Liver (tissue), 8 donors: ENCODE measurements at regions not wholly inside any gene's neighbourhood (a gene's known extent, or its start where the extent isn't known, plus 50 kb on each side); places are given as distances from the start of the nearest gene placed in this dataset.

Experiments used
- DNase-seq: peaks from one replicate; pipeline ENCODE4 v3.0.0-alpha.2; 2017; ENCODE audit warnings: low spot score
- H3K27ac ChIP-seq, 2 donors: one replicate each; pipeline ENCODE4 v1.7.0; 2013; ENCODE audit warnings: inconsistent platforms in 2 of 2, low read length in 2 of 2, control low read depth in 1 of 2, low read depth in 1 of 2, mild to moderate bottlenecking in 1 of 2
- H3K27me3 ChIP-seq, 4 donors: one replicate each; pipeline versions ENCODE4 v1.6.1 to v1.7.0; 2013; ENCODE audit warnings: low read length in 3 of 4, inconsistent platforms in 1 of 4, mild to moderate bottlenecking in 1 of 4, moderate library complexity in 1 of 4; ENCODE audit not compliant: control insufficient read depth in 4 of 4, insufficient read depth in 4 of 4
- H3K36me3 ChIP-seq, 4 donors: one replicate each; pipeline versions ENCODE4 v1.6.1 to v1.7.0; 2013; ENCODE audit warnings: low read length in 3 of 4, mild to moderate bottlenecking in 3 of 4, low read depth in 1 of 4, moderate library complexity in 1 of 4; ENCODE audit not compliant: control insufficient read depth in 4 of 4, insufficient read depth in 3 of 4
- H3K4me1 ChIP-seq, 4 donors: one replicate each; pipeline versions ENCODE4 v1.6.1 to v1.7.0; 2013; ENCODE audit warnings: low read length in 3 of 4, mild to moderate bottlenecking in 3 of 4, moderate library complexity in 1 of 4; ENCODE audit not compliant: control insufficient read depth in 4 of 4, insufficient read depth in 4 of 4
- H3K4me3 ChIP-seq, 3 donors: one replicate each; pipeline versions ENCODE4 v1.6.1 to v1.7.0; 2013; ENCODE audit warnings: low read length in 3 of 3, control low read depth in 1 of 3, low read depth in 1 of 3, mild to moderate bottlenecking in 1 of 3
- H3K9ac ChIP-seq, 2 donors: one replicate each; pipeline ENCODE4 v1.7.0; 2013; ENCODE audit warnings: low read length in 2 of 2, mild to moderate bottlenecking in 2 of 2, moderate library complexity in 2 of 2, control low read depth in 1 of 2, low read depth in 1 of 2
- H3K9me3 ChIP-seq, 4 donors: one replicate each; pipeline versions ENCODE4 v1.6.1 to v1.7.0; 2013; ENCODE audit warnings: low read length in 3 of 4; ENCODE audit not compliant: control insufficient read depth in 4 of 4
- ATF3 ChIP-seq: IDR thresholded peaks from 2 replicates; pipeline ENCODE4 v1.6.1; 2016; ENCODE audit warnings: antibody characterized with exemption
- CTCF ChIP-seq: fragments of 150-350 bp; IDR thresholded peaks from 2 replicates; pipeline ENCODE4 v1.5.1; 2017; ENCODE audit warnings: improper control_type of control experiment, low read depth, low read length; ENCODE audit not compliant: missing input control
- EGR1 ChIP-seq, 2 donors: IDR thresholded peaks; 2 replicates each; pipeline ENCODE4 v1.6.1; 2016 to 2018; ENCODE audit warnings: antibody characterized with exemption in 2 of 2, low read depth in 2 of 2
- FOXA1 ChIP-seq: IDR thresholded peaks from 2 replicates; pipeline ENCODE4 v1.6.1; 2016; ENCODE audit warnings: antibody characterized with exemption
- FOXA2 ChIP-seq: IDR thresholded peaks from 2 replicates; pipeline ENCODE4 v1.6.1; 2016; ENCODE audit warnings: antibody characterized with exemption
- GABPA ChIP-seq, 2 donors: IDR thresholded peaks in 1 of 2; conservative IDR thresholded peaks in 1 of 2; 2 replicates each; pipeline ENCODE4 v1.6.1; 2016; ENCODE audit warnings: antibody characterized with exemption in 2 of 2, mild to moderate bottlenecking in 1 of 2, moderate library complexity in 1 of 2
- HNF4A ChIP-seq, 2 donors: conservative IDR thresholded peaks; 2 replicates each; pipeline ENCODE4 v1.6.1; 2016; ENCODE audit warnings: antibody characterized with exemption in 2 of 2, mild to moderate bottlenecking in 2 of 2
- HNF4G ChIP-seq: IDR thresholded peaks from 2 replicates; pipeline ENCODE4 v1.6.1; 2016; ENCODE audit warnings: antibody characterized with exemption
- JUND ChIP-seq, 2 donors: IDR thresholded peaks; 2 replicates each; pipeline ENCODE4 v1.6.1; 2016; ENCODE audit warnings: antibody characterized with exemption in 2 of 2
- MAX ChIP-seq: IDR thresholded peaks from 2 replicates; pipeline ENCODE4 v1.6.1; 2016; ENCODE audit warnings: antibody characterized with exemption
- NR2F2 ChIP-seq: IDR thresholded peaks from 2 replicates; pipeline ENCODE4 v1.6.1; 2016; ENCODE audit warnings: antibody characterized with exemption
- RAD21 ChIP-seq, 2 donors: IDR thresholded peaks; 2 replicates each; pipeline ENCODE4 v1.6.1; 2016; ENCODE audit warnings: antibody characterized with exemption in 2 of 2, mild to moderate bottlenecking in 2 of 2
- REST ChIP-seq: IDR thresholded peaks from 2 replicates; pipeline ENCODE4 v1.6.1; 2016; ENCODE audit warnings: antibody characterized with exemption, mild to moderate bottlenecking
- RXRA ChIP-seq, 2 donors: IDR thresholded peaks; 2 replicates each; pipeline ENCODE4 v1.6.1; 2017 to 2018; ENCODE audit warnings: antibody characterized with exemption in 2 of 2, mild to moderate bottlenecking in 1 of 2
- SP1 ChIP-seq: IDR thresholded peaks from 2 replicates; pipeline ENCODE4 v1.6.1; 2018; ENCODE audit warnings: antibody characterized with exemption, mild to moderate bottlenecking
- TAF1 ChIP-seq: conservative IDR thresholded peaks from 2 replicates; pipeline ENCODE4 v1.6.1; 2016; ENCODE audit warnings: antibody characterized with exemption, mild to moderate bottlenecking
- YY1 ChIP-seq: IDR thresholded peaks from 2 replicates; pipeline ENCODE4 v1.6.1; 2016; ENCODE audit warnings: antibody characterized with exemption, mild to moderate bottlenecking
- ZBTB33 ChIP-seq: IDR thresholded peaks from 2 replicates; pipeline ENCODE4 v1.6.1; 2016; ENCODE audit warnings: antibody characterized with exemption
- WGBS: extraction: QIAGEN DNeasy Blood & Tissue Kit; methylation state at CpG from one replicate; pipeline ENCODE4 v1.1.7; 2013; 5-methylcytosine and 5-hydroxymethylcytosine counted together
- donor health status: healthy.
- donor health status: healthy.
- donor health status: healthy.
- donor health status: healthy.
- donor health status: healthy.

- TF ChIP-seq GABPA (IDR thresholded peaks at IDR 0.05 in 1 of 2, conservative IDR thresholded peaks at IDR 0.05 in 1 of 2) (no peak), HNF4A (conservative IDR thresholded peaks at IDR 0.05) (no peak), TAF1 (no peak), ATF3 (no peak), CTCF (no peak), ZBTB33 (no peak), HNF4G (no peak), EGR1 (IDR thresholded peaks at IDR 0.05; ENCODE audit: low read depth in 2 of 2) (no peak), FOXA2 (no peak), REST (peak; percentile 14), JUND (IDR thresholded peaks at IDR 0.05) (peak; percentile 18 to 28), FOXA1 (no peak), NR2F2 (peak; percentile 75), MAX (no peak), YY1 (no peak), RXRA (IDR thresholded peaks at IDR 0.05) (peak; percentile 71 to 87), RAD21 (IDR thresholded peaks at IDR 0.05) (peak; percentile 21 to 58), SP1 (peak; percentile 79)
- H3K9me3 ChIP-seq = no peaks in the 10 kb centered on the region
- no peaks in the 10 kb centered on the region for H3K36me3 ChIP-seq
- H3K4me1 ChIP-seq = peaks cover 2 to 13% (median 8%) of the 10 kb centered on the region in 4 donors
- H3K27me3 ChIP-seq = no peaks in the 10 kb centered on the region
- H3K9ac ChIP-seq = no peak overlapping the region
- no peak overlapping the region for H3K4me3 ChIP-seq
- 60% methylated on average over 9 of the region's 9 CpGs for WGBS
- no peak for DNase-seq
- peak overlapping the region; percentile 62 to 97 for H3K27ac ChIP-seq
Observed at GRCh38 chr9:104993291-104993963, 65.5 kb upstream of the ABCA1 start.
